Activated effector memory CD4-positive, alpha-beta T cell treated with Interleukin-2 at 50 U/mL for 16 hours (primary cell): ENCODE measurements at regions not wholly inside any gene's neighbourhood (a gene's known extent, or its start where the extent isn't known, plus 50 kb on each side); places are given as distances from the start of the nearest gene placed in this dataset.

Experiments used
- DNase-seq: peaks from one replicate; pipeline ENCODE4 v3.0.0-alpha.2; 2020

- DNase-seq, result no peak
These were observed 448.4 kb downstream of the PSAT1 start for GRCh38 chr9:78745331-78745730.

- no peak for DNase-seq
These were observed 449.1 kb downstream of the PSAT1 start for GRCh38 chr9:78746010-78746409.

- DNase-seq, result no peak
These were observed 456.1 kb downstream of the PSAT1 start for GRCh38 chr9:78753039-78753438.

- no peak for DNase-seq
These were observed 460.0 kb downstream of the PSAT1 start for GRCh38 chr9:78756813-78757510.

GRCh38 chr9:78763424-78763823, 466.5 kb downstream of the PSAT1 start:
- DNase-seq, result no peak

- DNase-seq, result no peak
These were observed 468.9 kb downstream of the PSAT1 start for GRCh38 chr9:78765861-78766260.

- no peak for DNase-seq
These were observed 470.6 kb downstream of the PSAT1 start for GRCh38 chr9:78767490-78767889.

GRCh38 chr9:78769690-78770089, 472.8 kb downstream of the PSAT1 start:
- DNase-seq, result no peak

GRCh38 chr9:78775211-78775610, 478.3 kb downstream of the PSAT1 start:
- no peak for DNase-seq

GRCh38 chr9:78775696-78776295, 478.9 kb downstream of the PSAT1 start:
- no peak for DNase-seq

- DNase-seq, result no peak
These were observed 480.8 kb downstream of the PSAT1 start for GRCh38 chr9:78777747-78778146.

- DNase-seq, result no peak
These were observed 481.4 kb downstream of the PSAT1 start for GRCh38 chr9:78778318-78778717.

GRCh38 chr9:78778861-78779374, 482.0 kb downstream of the PSAT1 start:
- no peak for DNase-seq

- no peak for DNase-seq
These were observed 484.8 kb downstream of the PSAT1 start for GRCh38 chr9:78781681-78782080.

GRCh38 chr9:78782234-78782633, 485.3 kb downstream of the PSAT1 start:
- DNase-seq, result no peak

GRCh38 chr9:78782858-78783257, 485.9 kb downstream of the PSAT1 start:
- DNase-seq, result no peak

GRCh38 chr9:78783743-78784142, 486.8 kb downstream of the PSAT1 start:
- no peak for DNase-seq

GRCh38 chr9:78786794-78787193, 489.9 kb downstream of the PSAT1 start:
- DNase-seq, result no peak

GRCh38 chr9:78788101-78788500, 491.2 kb downstream of the PSAT1 start:
- DNase-seq, result no peak

- no peak for DNase-seq
These were observed 494.9 kb downstream of the PSAT1 start for GRCh38 chr9:78791779-78792178.

GRCh38 chr9:78792745-78793144, 495.8 kb downstream of the PSAT1 start:
- no peak for DNase-seq

- DNase-seq, result no peak
These were observed 508.8 kb downstream of the PSAT1 start for GRCh38 chr9:78805771-78806170.

GRCh38 chr9:78806492-78807160, 509.7 kb downstream of the PSAT1 start:
- no peak for DNase-seq

- DNase-seq, result no peak
These were observed 510.4 kb downstream of the PSAT1 start for GRCh38 chr9:78807286-78807685.
